RWPE1 (cell line): ENCODE measurements at regions not wholly inside any gene's neighbourhood (a gene's known extent, or its start where the extent isn't known, plus 50 kb on each side); places are given as distances from the start of the nearest gene placed in this dataset.

Experiments
- CTCF ChIA-PET: fragments of 350-600 bp; sonication (Branson Sonifier 250); formaldehyde crosslinking; extraction: SDS; loops from one replicate; lab custom pipeline; 2021; lab: Yijun Ruan, JAX
- POLR2A ChIA-PET: fragments of 400-600 bp; formaldehyde crosslinking; extraction: SDS; loops from one replicate; lab custom pipeline; 2020; ENCODE audit warnings: antibody characterized with exemption; ENCODE audit not compliant: low non-redundant PET; lab: Yijun Ruan, JAX
- DNase-seq: peaks from one replicate; pipeline ENCODE4 v3.0.0; 2012; ENCODE audit warnings: low spot score
- H3K27ac ChIP-seq: fragments of 450-650 bp; 2 replicates; pipeline ENCODE4 v1.5.1; 2017
- TF ChIP-seq, protein P1 (sequence below): fragments of 450-650 bp; conservative IDR thresholded peaks from 2 replicates; pipeline ENCODE4 v1.5.1; 2017; ENCODE audit warnings: low read depth, mild to moderate bottlenecking

DNA sequence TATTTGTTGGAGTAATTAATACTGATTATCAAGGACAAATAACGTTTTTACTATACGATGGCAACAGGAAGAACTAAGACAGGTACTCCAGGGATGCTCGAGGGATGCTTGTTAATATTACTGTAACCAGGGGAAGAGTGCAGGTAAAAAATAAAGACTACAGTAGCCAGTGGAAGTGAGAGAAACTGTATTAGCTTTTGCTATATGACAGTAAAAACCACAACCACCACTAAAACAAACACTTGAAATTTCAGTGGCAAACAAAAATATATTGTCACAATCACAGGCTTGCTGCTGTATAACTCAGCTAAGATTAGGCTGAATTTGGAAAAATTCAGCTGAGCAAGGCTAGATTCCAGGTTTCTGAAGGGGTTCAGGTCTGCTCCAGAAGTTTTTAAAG, 812.6 kb upstream of the ADGRL4 start:
- ChIA-PET CTCF (no interaction called here), POLR2A (no interaction called here)
- DNase-seq, result no peak
- TF ChIP-seq, protein P1, sequence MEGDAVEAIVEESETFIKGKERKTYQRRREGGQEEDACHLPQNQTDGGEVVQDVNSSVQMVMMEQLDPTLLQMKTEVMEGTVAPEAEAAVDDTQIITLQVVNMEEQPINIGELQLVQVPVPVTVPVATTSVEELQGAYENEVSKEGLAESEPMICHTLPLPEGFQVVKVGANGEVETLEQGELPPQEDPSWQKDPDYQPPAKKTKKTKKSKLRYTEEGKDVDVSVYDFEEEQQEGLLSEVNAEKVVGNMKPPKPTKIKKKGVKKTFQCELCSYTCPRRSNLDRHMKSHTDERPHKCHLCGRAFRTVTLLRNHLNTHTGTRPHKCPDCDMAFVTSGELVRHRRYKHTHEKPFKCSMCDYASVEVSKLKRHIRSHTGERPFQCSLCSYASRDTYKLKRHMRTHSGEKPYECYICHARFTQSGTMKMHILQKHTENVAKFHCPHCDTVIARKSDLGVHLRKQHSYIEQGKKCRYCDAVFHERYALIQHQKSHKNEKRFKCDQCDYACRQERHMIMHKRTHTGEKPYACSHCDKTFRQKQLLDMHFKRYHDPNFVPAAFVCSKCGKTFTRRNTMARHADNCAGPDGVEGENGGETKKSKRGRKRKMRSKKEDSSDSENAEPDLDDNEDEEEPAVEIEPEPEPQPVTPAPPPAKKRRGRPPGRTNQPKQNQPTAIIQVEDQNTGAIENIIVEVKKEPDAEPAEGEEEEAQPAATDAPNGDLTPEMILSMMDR, result no peak
- H3K27ac ChIP-seq, result no peak overlapping the region

DNA sequence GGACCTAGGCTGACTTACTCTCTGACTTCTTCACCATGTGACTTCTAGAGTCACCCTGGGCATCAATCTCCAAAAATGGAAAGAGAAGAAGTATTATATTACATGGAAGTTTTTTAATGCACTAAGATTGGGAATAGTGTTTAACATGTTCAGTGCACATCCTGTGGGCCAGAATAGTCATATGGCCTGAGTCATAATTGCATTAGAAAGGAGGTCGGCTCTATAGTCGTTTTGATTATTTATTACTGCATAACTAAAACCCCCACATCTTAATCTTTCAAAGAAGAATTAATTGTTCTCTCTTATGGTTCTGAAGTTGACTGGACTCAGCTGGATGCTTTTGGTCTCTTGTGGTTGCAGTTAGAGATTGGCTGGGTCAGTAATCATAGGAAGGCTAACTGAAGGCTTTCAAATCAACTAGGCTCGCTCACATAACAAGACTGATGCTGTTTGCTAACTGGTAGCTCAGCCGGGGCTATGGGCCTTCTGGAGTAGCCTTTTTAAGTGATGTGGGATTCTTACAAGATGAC, 810.6 kb upstream of the ADGRL4 start:
- TF ChIP-seq, protein P1, result no peak
- CTCF ChIA-PET, result no interaction called here
- POLR2A ChIA-PET, result no interaction called here
- H3K27ac ChIP-seq, result no peak overlapping the region
- DNase-seq, result no peak

DNA sequence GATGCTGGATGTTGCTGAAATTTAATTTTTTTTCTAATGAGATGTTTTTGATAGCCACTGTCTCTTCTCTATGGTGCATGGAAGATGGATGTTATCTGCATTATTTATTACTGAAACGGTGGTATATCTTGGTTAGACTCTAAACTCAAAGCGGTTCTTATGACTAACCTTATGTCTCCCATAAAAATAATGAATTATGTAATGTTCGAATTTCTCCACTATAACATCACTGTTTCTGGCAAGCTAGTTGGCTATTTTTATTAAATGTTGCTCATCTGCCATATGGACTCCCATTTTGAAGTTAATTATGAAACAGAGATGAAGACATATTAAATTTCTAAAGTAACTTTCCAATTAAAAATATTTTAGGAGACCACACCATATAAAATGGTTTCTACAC, 808.6 kb upstream of the ADGRL4 start:
- DNase-seq, result no peak
- ChIA-PET POLR2A (no interaction called here), CTCF (no interaction called here)
- no peak overlapping the region for H3K27ac ChIP-seq
- TF ChIP-seq, protein P1, result no peak

DNA sequence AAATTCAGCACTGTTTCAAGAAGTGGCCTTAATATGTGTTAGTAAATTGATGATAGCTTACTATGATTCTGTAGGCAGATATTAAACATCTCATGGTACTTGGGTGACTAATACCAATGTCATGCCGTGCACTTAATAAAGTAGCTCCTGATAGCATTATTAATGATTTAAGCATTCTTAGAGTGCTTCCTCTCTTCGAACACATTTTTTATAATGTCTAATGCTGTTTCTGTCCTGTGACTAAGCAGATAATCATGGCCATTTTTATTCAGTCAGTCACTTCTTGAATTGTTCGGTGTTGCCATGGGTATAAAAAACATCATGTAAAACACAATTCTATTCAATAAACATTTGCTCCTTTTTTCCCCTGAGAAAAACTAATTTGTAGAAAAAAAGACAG, 804.6 kb upstream of the ADGRL4 start:
- TF ChIP-seq, protein P1, result no peak
- H3K27ac ChIP-seq, result no peak overlapping the region
- CTCF ChIA-PET, result no interaction called here
- DNase-seq, result peak; percentile 20
- POLR2A ChIA-PET, result no interaction called here

DNA sequence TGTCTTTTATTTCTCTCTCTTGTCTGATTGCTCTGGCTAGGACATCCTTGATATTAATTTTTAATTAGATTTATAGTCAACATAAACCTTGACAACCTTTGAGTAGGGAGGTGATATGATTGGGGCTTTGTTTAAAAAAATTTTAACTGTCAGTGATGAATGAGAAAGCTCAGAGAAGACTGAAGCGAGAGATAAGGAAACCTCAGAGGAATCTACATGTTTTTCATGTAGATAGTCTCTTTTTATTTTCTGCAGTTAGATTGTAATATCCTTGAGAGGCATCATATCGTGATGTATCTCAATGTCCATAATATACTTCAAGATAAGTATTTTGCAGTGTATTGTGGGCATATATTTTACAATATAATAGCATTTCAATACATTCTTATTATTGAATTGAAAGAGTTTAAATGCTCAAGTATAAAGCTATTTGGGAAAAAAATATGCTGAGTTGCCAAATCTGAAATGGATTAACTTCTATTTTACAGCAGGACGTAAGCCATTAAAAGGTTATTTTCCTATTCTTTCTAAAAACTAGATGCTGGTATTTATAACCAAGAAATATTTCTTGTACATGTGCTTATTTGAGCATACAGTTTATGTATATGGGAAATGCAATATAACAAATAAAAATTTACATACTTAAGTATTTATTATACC, 802.4 kb upstream of the ADGRL4 start:
- CTCF ChIA-PET, result no interaction called here
- TF ChIP-seq, protein P1, result no peak

DNA sequence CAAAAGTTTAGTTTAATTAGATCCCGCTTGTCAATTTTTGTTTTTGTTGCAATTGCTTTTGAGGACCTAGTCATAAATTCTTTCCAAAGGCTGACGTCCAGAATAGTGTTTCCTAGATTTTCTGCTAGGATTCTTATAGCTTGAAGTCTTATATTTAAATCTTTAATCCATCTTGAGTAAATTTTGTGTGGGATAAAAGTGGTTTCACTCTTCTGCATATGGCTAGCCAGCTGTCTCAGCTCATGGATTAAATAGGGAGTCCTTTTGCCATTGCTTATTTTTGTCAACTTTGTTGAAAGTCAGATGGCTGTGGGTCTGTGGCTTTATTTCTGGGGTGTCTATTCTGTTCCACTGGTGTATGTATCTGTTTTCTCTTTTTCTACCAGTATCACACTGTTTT, 801.3 kb upstream of the ADGRL4 start:
- TF ChIP-seq, protein P1, result no peak
- ChIA-PET POLR2A (no interaction called here), CTCF (no interaction called here)

More for the DNA sequence above, 802.4 kb upstream of the ADGRL4 start:
- no peak for DNase-seq
- no peak overlapping the region for H3K27ac ChIP-seq
- POLR2A ChIA-PET, result no interaction called here

More for the DNA sequence above, 801.3 kb upstream of the ADGRL4 start:
- no peak for DNase-seq
- no peak overlapping the region for H3K27ac ChIP-seq
